ENCODE measurements at regions not wholly inside any gene's neighbourhood (a gene's known extent, or its start where the extent isn't known, plus 50 kb on each side); places are given as distances from the start of the nearest gene placed in this dataset.

DNA sequence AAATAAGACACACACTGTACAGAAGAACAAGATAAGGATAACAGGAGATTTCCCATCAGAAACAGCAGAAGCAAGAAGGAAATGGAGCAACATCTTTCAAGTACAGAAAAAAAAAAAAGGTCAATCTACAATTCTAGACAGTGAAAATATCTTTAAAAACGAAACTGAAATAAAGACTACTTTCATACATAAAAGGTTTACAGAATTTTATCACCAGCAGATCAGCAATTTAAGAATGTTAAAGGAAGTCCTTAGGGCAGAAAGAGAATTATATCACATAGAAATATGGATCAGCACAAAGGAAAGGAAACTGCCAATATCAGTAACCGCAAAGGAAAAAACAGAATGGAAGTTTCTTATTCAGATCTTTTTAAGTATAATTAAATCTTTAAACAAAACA is 931.0 kb downstream of the EPHA4 start:
- H3K27me3 Mint-ChIP-seq: no peaks in the 10 kb centered on the region
- H3K36me3 Mint-ChIP-seq: no peaks in the 10 kb centered on the region
- H3K4me1 Mint-ChIP-seq: no peaks in the 10 kb centered on the region

DNA sequence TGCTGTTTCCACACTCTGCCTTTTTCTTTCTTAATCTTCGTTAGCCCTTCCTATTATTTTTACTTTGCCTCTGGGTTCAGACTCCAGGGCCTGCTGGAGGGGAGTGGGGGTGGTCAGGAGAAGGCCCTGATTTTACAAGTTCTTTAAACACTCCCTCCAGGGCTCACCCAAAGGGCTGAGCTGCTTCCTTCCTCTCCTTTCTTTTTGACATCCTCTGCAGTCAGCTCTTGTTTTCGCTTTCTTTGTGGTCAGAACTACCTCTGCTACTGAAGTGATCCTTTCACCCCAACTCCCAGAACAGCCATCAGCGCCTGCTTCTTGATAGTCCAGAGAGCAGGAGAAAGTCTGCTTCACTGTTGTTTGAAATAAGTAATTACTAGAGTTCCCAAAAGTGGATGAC is 925.7 kb downstream of the EPHA4 start:
- Mint-ChIP-seq H3K27ac (no peak overlapping the region), H3K27me3 (peaks cover 10% of the 10 kb centered on the region), H3K9me3 (peaks cover 3% of the 10 kb centered on the region), H3K36me3 (no peaks in the 10 kb centered on the region), H3K4me1 (no peaks in the 10 kb centered on the region), H3K4me3 (no peak overlapping the region)
- no peak for ATAC-seq

More for the DNA sequence above, 931.0 kb downstream of the EPHA4 start:
- no peak overlapping the region for H3K4me3 Mint-ChIP-seq
- H3K27ac Mint-ChIP-seq: no peak overlapping the region
- no peak for ATAC-seq
- peaks cover 3% of the 10 kb centered on the region for H3K9me3 Mint-ChIP-seq

DNA sequence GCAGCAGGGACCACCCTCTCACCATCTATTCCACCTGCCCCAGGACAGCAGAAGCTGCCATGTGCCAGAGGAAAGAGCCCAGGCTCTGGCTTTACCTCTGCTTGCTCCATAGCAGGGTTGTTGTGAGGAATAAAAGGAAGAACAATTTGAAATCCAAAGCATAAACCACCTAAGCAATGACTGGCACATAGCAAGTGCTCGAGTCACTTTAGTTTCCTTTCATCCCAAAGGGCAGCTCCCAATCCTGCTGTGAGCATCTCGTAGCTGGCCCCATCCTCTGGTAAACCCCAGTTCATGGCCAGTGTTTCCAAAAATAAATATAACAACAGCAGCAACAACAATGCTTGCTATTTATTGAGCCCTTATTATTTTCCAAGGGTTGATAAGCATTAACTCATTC is 923.5 kb downstream of the EPHA4 start:
- ATAC-seq: no peak
- no peaks in the 10 kb centered on the region for H3K9me3 Mint-ChIP-seq
- H3K27me3 Mint-ChIP-seq: peaks cover 10% of the 10 kb centered on the region
- no peaks in the 10 kb centered on the region for H3K4me1 Mint-ChIP-seq
- H3K36me3 Mint-ChIP-seq: no peaks in the 10 kb centered on the region
- H3K4me3 Mint-ChIP-seq: no peak overlapping the region
- H3K27ac Mint-ChIP-seq: no peak overlapping the region

DNA sequence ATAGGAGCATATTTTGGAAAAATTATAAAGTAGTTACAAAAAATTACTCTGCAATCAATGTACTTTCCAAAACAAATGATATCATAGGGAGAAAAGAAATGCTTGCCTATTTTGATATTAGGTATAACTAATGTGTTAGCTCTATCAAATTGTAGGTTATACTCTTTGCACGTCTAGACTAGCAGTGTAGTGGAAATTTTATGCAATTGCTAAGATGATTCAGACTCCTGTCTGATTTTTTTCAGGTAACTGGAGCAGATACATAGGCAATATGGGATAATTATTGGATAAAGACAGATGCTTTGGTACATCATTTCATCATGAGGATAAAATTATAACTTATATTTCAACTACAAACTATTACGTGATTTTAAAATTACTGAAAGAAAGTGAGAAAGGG is 918.3 kb downstream of the EPHA4 start:
- no peak for ATAC-seq
- Mint-ChIP-seq H3K27me3 (peaks cover 10% of the 10 kb centered on the region), H3K9me3 (no peaks in the 10 kb centered on the region), H3K27ac (no peak overlapping the region), H3K36me3 (no peaks in the 10 kb centered on the region), H3K4me1 (no peaks in the 10 kb centered on the region), H3K4me3 (no peak overlapping the region)

DNA sequence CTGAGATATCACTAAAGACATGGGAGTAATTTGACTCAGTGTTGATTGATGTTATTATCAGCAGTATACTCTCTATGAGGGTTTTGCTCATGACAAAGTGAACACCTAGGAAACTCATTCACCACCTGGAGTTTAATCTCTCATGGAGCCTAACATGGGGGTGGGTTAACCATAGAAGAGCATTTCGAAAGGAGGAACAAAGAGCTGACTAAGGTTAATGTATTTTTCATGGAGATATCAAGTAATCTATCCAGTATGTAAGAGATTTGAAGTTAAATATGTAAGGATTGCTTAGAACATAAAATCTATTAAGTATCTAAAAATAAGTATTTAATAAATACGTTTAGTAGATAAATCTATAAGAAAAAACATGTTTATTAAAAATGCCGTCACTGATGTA is 917.8 kb downstream of the EPHA4 start:
- Mint-ChIP-seq H3K9me3 (no peaks in the 10 kb centered on the region), H3K4me3 (no peak overlapping the region), H3K4me1 (no peaks in the 10 kb centered on the region), H3K36me3 (no peaks in the 10 kb centered on the region), H3K27me3 (peaks cover 10% of the 10 kb centered on the region), H3K27ac (no peak overlapping the region)
- ATAC-seq: no peak

DNA sequence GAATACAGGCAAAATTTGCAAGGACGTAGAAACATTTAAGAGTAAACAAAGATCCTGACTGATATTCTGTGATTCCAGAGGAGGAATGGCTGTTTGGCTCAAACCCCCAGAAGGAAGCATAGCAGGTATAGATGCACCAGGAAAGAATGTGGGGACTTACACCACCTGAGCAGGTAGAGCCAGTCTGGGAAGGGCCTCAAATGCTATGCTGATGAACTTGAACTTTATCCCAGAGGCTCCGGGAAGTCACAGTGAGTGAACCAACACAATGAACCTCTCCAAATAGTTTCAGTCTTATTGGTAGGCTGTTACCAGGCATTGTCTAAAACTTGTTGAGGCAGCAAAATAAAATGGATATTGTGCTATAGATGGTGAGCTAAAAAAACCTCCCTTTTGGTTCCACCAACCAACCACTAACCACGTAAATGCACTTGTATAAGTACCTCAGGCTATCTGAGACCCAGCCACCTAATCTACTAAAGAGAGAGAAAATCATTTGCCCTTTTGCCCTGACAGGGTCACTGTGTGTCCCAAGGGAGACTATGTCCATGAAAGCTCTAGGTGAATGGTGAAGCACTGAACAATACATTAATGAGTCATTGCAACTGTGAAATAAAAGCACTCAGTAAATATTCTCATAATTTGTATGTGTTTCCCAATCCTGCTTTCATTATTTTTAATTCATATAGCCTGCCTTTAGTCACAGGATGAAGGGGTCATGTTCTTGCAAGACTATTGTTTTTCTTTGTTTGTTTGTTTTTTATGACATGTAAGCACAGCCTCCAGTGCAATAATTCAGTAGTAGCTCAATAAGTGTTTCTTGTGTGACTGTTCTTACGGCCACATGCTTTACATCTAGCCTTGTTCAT is 911.6 kb downstream of the EPHA4 start:
- no peaks in the 10 kb centered on the region for H3K36me3 Mint-ChIP-seq
- H3K9me3 Mint-ChIP-seq: peaks cover 3% of the 10 kb centered on the region
- no peak overlapping the region for H3K4me3 Mint-ChIP-seq
- ATAC-seq: no peak
- H3K27me3 Mint-ChIP-seq: peaks cover under 1% of the 10 kb centered on the region
- no peaks in the 10 kb centered on the region for H3K4me1 Mint-ChIP-seq
- H3K27ac Mint-ChIP-seq: no peak overlapping the region

DNA sequence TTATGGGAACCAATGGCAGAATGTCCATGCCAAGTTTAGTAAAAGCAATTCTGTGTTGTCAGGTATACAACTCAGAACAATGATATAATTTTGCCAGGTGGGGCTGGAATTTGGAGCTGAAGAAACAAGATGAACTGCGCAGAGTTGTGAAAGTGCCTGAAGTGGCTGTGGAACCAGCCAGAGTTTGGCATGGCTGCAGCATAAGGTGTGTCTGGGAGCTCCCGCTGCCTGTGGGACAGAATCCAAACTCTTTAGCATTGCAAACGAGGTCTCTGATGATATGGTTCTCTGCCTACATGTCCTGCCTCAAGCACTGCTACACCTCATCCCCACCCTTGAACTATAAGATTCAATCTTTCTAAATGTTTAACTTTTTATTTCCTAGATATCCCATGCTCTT is 909.7 kb downstream of the EPHA4 start:
- Mint-ChIP-seq H3K4me1 (no peaks in the 10 kb centered on the region), H3K4me3 (no peak overlapping the region), H3K27me3 (peaks cover 11% of the 10 kb centered on the region), H3K27ac (no peak overlapping the region), H3K9me3 (peaks cover 3% of the 10 kb centered on the region), H3K36me3 (no peaks in the 10 kb centered on the region)
- no peak for ATAC-seq

DNA sequence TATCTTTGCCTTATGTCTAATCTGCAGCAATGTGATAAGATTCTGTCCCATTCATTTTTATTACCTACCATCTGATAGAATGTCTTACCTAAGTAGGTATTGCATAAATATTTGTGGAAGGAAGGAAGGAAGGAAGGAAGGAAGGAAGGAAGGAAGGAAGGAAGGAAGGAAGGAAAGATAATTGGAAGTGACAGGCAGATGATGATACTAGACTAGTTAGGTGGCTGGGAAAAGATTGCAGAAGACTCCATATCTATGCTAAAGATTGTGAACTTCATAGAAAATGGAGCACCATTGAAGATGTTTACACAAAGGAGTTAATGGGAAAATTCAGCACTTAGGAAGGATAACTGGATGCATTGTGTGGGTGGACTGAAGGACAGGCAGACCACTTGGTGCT is 909.0 kb downstream of the EPHA4 start:
- Mint-ChIP-seq H3K4me3 (no peak overlapping the region), H3K9me3 (peaks cover 3% of the 10 kb centered on the region), H3K27me3 (peaks cover 11% of the 10 kb centered on the region), H3K36me3 (no peaks in the 10 kb centered on the region), H3K27ac (no peak overlapping the region), H3K4me1 (no peaks in the 10 kb centered on the region)
- ATAC-seq: no peak

DNA sequence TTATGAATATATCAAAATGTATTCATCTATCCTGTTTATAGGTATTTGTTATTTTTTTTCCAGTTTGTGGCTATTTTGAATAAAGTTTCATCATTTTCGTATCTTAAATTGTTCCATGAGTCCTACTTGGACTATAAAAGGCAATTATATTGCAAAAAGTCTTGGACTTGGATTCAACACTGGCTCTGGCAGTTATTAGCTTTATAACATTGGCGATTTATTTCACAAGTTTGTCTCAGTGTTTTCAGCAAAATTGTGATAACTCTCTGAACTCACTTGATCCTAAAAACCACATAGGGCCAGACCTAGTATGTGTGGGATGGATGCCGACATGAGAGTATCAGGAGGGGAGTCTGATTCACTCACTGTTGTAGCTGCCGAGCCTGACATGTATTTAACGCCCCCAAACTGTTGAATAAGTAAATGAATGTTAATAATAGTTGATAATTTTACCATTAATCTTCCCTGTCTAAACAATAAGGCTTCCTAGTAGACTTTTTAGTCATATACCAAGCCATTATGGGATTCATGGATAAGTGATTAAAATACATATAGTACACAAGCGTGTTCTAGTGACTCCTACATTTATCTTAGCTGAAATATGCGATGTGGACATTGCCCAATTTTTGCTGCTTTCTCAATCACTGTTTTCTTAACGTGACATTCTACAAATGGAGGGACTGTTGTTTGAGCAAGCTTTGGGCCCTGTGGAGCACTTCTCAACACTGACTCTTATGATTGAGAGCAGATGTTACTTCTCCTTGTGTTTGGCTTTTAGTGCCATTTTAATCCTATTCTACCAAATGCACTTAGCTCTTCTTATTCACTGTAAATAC is 907.6 kb downstream of the EPHA4 start:
- Mint-ChIP-seq H3K4me3 (no peak overlapping the region), H3K27me3 (peaks cover 11% of the 10 kb centered on the region), H3K4me1 (no peaks in the 10 kb centered on the region), H3K9me3 (peaks cover 8% of the 10 kb centered on the region), H3K36me3 (no peaks in the 10 kb centered on the region), H3K27ac (no peak overlapping the region)
- ATAC-seq: no peak

DNA sequence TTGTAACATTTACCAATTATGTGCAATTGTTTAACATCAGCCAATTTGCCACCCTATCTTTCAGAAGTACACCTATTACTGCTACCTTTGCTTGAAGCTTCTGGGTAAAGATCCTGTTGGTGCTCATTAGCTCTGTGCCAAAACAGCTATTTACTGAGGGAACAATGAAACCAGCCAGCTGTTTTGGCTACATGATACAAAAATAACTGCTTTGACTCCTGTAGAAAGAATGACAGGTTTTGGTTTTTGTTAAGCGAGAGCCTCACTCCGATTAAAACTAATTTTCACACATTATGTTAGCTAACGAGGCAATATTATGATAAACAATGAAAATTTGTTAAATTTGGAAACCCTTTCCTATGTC is 907.0 kb downstream of the EPHA4 start:
- no peak for ATAC-seq
- Mint-ChIP-seq H3K27ac (no peak overlapping the region), H3K36me3 (no peaks in the 10 kb centered on the region), H3K9me3 (peaks cover 9% of the 10 kb centered on the region), H3K27me3 (peaks cover 11% of the 10 kb centered on the region), H3K4me1 (no peaks in the 10 kb centered on the region), H3K4me3 (no peak overlapping the region)

DNA sequence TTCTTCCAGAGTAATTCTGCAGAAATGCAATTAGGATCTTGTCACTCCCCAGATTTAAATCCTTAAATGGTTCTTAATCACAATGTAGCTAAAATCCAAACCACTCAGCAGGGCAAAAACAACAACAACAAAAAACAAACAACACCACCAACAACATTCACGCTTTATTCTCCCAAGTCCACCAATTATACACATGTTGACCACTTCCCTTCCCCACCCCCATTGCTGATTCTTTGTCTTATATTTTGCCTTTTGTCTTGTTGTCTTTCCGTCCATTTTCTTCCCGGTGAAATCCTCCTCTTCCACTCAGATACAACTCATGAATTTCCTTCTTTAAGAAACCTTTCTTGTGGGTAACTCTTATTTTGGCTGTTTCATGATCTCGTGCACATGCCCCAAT is 902.8 kb downstream of the EPHA4 start:
- ATAC-seq: no peak
- no peaks in the 10 kb centered on the region for H3K4me1 Mint-ChIP-seq
- H3K36me3 Mint-ChIP-seq: no peaks in the 10 kb centered on the region
- no peak overlapping the region for H3K27ac Mint-ChIP-seq
- peaks cover 6% of the 10 kb centered on the region for H3K9me3 Mint-ChIP-seq
- peaks cover 11% of the 10 kb centered on the region for H3K27me3 Mint-ChIP-seq
- H3K4me3 Mint-ChIP-seq: no peak overlapping the region

DNA sequence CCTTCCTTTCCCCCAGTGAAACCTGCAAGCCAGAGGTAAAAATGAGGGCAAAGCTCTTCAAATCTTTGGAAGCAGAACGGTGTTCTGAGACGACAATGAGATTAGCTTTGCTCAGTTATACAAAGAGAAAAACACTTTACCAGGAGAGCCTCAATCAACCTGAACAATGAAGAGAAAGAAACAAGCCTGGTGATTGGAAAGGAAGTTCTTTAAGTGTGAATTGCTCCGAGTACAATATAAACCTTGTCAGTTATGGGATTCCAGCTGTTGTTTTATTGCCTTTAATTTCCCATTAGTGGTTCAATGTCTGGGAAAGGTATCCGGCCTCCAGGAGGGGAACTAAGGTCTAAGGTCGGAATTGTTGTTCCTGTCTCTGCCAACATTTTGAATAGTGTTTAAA is 901.6 kb downstream of the EPHA4 start:
- peaks cover 6% of the 10 kb centered on the region for H3K9me3 Mint-ChIP-seq
- H3K27ac Mint-ChIP-seq: no peak overlapping the region
- ATAC-seq: no peak
- H3K36me3 Mint-ChIP-seq: no peaks in the 10 kb centered on the region
- H3K4me3 Mint-ChIP-seq: no peak overlapping the region
- peaks cover 10% of the 10 kb centered on the region for H3K27me3 Mint-ChIP-seq
- no peaks in the 10 kb centered on the region for H3K4me1 Mint-ChIP-seq

DNA sequence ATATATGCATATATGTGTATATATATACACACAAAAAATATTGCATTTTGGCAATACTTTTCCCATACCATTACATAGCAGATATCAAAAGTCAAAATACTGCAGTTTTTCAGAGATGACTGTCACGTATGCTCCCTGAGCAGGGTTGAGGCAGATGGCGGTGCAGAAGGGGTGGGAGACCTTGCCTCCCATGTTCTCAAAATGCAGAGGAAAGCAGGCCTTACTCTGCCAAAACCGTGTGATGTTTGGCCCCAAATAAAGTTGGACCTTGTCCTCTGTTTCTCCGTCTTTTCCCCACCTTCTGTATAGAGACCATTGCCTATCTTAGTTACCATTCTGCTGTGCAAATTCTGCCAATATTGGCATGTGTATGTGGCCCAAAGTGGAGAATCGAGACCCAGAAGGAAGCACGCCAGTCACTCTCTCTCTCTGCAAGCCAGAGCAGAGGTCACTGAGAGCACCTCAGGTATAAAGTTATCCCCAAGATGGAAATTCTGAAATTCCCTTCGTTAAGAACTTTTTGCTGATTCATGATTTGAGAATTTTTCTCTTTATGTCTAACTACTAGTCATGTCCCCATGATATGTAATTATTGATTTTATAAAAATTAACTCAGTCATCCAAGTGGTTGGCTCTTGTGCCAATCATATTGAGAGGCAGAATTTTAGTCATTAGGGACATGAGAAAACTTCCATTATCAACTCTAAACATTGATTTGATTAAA is 898.8 kb downstream of the EPHA4 start:
- Mint-ChIP-seq H3K27me3 (no peaks in the 10 kb centered on the region), H3K27ac (no peak overlapping the region), H3K4me1 (no peaks in the 10 kb centered on the region), H3K4me3 (no peak overlapping the region), H3K36me3 (no peaks in the 10 kb centered on the region), H3K9me3 (peaks cover 6% of the 10 kb centered on the region)
- no peak for ATAC-seq

DNA sequence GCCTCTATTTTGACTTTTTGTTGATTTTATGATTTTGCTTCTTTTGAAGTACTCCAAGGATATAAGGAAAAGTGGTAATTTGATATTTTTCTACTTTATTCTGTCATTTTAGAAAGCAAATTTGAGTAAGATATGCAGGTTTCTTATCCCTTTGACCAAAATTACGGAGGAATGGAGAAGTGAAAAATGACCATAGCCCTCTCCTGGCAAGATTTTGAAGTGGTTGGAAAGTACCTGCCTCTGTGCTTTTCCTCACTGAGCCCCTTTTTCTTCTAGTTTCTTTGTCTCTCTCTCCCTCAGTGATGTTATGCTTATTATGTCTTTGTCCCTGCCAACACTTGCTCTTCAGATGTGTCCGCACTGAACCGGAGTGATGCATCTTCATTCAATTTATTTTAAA is 898.1 kb downstream of the EPHA4 start:
- Mint-ChIP-seq H3K36me3 (no peaks in the 10 kb centered on the region), H3K27ac (no peak overlapping the region), H3K4me3 (no peak overlapping the region), H3K27me3 (no peaks in the 10 kb centered on the region), H3K4me1 (no peaks in the 10 kb centered on the region), H3K9me3 (peaks cover 6% of the 10 kb centered on the region)
- ATAC-seq: no peak

DNA sequence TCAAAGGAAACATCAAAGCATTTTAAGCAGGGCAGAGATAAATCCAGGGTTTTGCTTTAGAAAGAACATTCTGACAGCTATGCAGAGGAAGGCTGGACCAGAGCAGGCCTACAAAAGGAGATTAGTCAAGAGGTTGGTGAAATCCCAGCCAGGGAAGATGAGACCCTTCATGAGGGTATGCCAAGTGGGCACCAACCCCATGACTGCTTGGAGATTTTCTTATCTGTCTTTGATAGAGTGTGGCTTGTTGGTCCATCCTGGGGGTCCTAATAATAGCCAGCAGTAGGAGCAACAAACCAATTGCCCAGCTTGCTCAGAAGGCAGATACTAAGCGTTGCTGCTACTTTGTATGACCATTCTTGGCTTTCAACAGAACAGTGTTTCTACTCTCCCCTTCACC is 895.4 kb downstream of the EPHA4 start:
- peaks cover 3% of the 10 kb centered on the region for H3K27me3 Mint-ChIP-seq
- no peaks in the 10 kb centered on the region for H3K9me3 Mint-ChIP-seq
- H3K27ac Mint-ChIP-seq: no peak overlapping the region
- H3K4me1 Mint-ChIP-seq: no peaks in the 10 kb centered on the region
- H3K36me3 Mint-ChIP-seq: no peaks in the 10 kb centered on the region
- no peak overlapping the region for H3K4me3 Mint-ChIP-seq
- ATAC-seq: no peak

Measured in stimulated activated memory B cell treated with anti-CD40 and anti-IgM and Interleukin-4, amounts not matched to agents 10 μg/mL and 1 μg/mL and 100 μg/mL, for 72 hours (primary cell).